HG03103 (cell line): ENCODE measurements at regions not wholly inside any gene's neighbourhood (a gene's known extent, or its start where the extent isn't known, plus 50 kb on each side); places are given as distances from the start of the nearest gene placed in this dataset.
"Not testable (repeated sequence)": the region's sequence is repeated elsewhere in the genome, so short reads cannot be mapped to it uniquely, and the experiment has no call there.

Experiments
- ATAC-seq: cut with Tn5 transposase; IDR thresholded peaks from one replicate; pipeline ENCODE4 v1.9.1; 2021; ENCODE audit warnings: low read depth; ENCODE audit not compliant: unreplicated experiment

GRCh38 chrX:115357326-115358120 is 68.0 kb downstream of the LUZP4 start:
- no peak for ATAC-seq

DNA sequence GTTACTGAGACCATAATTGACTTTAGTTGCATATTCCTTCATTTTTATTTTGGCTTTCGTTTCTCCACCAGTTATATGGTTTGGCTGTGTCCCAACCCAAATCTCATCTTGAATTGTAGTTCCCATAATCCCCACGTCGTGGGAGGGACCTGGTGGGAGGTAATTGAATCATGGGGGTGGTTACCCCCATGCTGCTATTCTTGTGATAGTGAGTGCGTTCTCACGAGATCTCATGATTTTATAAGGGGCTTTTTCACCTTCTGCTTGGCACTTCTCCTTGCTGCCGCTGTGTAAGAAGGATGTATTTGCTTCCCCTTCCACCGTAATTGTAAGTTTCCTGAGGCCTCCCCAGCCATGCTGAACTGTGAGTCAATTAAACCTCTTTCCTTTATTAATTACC is 70.0 kb downstream of the LUZP4 start:
- not testable (repeated sequence) for ATAC-seq

DNA sequence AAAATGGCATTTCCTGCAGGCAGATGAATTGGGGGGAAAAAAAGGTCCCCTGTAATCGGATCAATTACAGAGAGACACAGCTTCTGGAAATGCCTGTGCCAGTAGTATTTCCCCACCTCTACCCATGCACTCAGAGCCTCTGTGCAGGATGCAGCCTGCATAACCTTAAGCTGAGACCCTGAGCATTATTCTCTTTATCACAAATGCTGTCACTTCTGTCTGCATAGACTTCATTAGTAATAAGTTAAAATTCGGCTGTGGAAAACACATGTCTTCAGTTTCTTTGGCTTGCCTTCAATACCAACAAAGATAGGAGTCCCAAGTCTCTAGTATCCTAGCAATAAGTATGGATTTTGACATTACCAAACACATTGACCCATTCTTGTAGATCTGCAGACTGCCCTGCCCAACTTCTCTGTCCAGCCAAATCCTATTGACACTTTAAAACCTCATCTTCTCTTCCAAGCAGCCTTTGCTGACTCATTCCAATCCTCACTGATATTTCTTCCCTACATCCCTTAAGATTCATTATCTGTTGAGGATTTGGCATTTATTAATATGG is 70.8 kb downstream of the LUZP4 start:
- no peak for ATAC-seq

- ATAC-seq = no peak
Measured at GRCh38 chrX:115362334-115363095, 73.0 kb downstream of the LUZP4 start.

GRCh38 chrX:115363372-115363771 is 73.9 kb downstream of the LUZP4 start:
- ATAC-seq = no peak

- no peak for ATAC-seq
Measured at GRCh38 chrX:115363897-115364296, 74.4 kb downstream of the LUZP4 start.

DNA sequence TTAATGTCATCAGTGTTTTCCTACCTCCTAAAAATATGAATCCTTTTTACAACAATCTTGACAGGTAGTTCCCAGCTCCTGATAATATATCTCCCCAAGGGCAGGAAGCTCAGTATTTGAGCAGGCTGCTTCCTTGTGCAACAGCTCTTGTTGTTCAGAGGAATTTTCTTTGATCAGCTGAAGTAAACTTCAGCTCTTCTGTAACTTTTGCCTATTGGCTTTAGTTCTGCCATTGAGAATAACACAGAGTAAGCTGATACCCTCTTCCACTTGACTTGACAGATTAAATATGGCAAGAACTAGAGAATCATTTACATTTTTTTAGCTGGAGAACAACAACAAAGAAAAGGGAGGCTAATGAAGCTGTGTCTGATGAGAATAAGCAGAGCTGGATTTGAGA is 75.2 kb downstream of the LUZP4 start:
- no peak for ATAC-seq

DNA sequence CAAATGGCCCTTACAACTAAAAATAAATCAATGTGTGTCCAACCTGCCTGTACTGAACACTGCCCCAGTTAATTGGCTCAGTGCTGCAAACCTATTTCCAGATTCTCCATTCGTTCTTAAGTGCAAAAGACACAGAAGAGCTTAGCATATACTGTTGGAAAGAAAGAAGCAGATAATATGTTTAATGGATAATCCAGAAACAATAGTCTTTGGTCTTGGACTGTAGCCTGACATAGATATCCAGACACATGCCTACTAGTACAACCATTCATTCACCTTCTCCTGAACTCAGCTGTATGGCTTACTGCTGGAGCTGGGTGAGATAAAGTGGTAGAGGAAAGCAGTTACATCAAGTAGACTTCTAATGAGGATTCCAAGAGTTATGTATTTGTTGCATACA is 77.0 kb downstream of the LUZP4 start:
- ATAC-seq = no peak

DNA sequence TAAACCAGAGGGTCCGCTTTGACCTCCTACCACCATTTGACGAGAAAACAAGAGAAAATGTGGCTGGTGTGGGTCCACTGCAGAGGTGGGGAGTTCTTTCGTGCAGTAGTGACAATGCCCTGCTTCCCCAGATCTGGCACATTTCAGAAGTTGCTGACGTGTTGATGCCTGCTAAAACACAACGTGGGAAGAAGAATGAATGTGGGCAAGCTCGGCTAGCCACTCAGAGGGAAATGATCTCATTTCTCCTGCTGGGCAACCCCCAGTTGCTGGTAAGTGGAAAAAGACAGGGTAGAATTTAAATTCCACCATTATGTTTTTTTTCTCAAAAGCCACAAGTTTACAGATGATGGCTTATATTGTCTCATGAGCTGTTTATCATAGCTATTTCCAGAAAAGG is 77.9 kb downstream of the LUZP4 start:
- ATAC-seq = no peak

DNA sequence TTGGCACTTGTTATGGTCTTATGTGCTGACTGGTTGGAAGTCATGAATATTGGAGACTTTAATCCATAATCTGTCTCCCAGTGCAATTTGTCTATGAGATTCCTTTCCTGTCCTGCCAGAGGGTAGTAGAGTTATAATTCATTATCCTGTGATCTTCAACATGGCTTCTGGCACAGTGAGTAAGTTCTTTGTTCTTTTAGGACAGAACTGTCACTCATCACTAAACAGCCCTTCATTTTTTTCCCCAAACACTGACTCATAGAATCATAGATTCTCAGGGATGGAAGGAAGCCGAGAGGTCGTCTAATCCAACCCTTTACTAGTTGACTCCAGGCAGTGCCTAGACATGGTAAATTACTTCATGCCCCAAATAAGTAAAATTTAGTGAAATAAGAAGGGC is 78.4 kb downstream of the LUZP4 start:
- ATAC-seq = no peak

- ATAC-seq = no peak
Measured at GRCh38 chrX:115368876-115369275, 79.4 kb downstream of the LUZP4 start.

- no peak for ATAC-seq
Measured at GRCh38 chrX:115372152-115372551, 82.6 kb downstream of the LUZP4 start.

DNA sequence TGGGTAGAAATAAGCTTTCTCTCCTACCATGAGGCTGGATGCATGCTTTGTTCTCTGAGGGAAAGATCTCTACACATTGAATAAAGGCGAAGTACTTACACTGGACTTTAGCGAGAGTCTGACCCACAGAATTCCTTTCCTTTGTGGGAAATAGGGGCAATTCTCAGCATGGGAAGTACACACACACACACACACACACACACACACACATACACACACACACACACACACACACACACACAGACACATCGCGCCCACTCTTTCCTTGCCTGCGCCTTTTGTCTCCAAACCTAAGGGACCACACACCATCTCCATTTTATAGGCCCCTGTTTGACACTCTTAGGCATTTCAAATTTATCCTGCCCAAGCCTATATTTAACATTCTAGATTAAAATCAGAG is 83.8 kb downstream of the LUZP4 start:
- no peak for ATAC-seq

- no peak for ATAC-seq
Measured at GRCh38 chrX:115378471-115378870, 89.0 kb downstream of the LUZP4 start.

- ATAC-seq = no peak
Measured at GRCh38 chrX:115387327-115387726, 97.8 kb downstream of the LUZP4 start.

- ATAC-seq = no peak
Measured at GRCh38 chrX:115388879-115389278, 99.4 kb downstream of the LUZP4 start.

DNA sequence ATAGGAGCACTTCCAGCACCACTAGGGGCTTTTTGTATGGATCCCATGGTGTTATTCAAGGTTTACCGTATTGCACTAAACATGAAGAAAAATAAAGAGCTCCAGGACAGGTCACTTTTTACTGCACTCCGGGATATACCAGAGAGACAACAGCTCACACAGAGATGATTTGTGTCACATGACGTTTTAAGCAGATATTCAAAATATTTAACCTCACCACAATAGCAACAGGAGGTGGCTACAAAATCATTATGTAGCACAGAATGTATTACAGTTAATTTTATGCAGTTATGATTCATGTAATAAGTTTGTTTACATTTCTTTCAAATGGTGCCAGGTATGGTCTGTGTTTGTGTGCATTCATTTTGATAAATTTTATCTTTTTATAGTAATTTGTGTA is 100.6 kb downstream of the LUZP4 start:
- ATAC-seq = no peak

- ATAC-seq = no peak
Measured at GRCh38 chrX:115392031-115392430, 102.5 kb downstream of the LUZP4 start.

- ATAC-seq = no peak
Measured at GRCh38 chrX:115392871-115393270, 103.4 kb downstream of the LUZP4 start.

DNA sequence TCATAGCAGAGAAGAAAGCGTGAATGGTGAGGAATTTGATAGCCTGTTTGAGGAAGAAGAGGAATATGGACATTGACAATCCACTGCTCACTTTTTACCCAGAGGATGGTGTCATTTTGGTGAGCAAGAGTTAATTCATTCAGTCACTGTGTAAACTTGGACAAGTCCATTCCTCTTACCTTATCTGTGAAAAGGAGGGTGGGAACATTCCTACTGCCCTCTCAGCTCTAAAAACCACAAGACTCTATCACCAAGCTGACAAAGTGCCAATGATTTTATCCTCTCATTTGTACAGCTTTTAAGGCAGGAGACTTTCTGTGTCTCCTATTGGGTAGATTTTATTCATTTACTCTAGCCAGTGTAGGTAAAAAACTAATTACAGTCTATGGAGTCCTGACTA is 103.8 kb downstream of the LUZP4 start:
- no peak for ATAC-seq

- ATAC-seq = not testable (repeated sequence)
Measured at GRCh38 chrX:115394806-115395205, 105.3 kb downstream of the LUZP4 start.

DNA sequence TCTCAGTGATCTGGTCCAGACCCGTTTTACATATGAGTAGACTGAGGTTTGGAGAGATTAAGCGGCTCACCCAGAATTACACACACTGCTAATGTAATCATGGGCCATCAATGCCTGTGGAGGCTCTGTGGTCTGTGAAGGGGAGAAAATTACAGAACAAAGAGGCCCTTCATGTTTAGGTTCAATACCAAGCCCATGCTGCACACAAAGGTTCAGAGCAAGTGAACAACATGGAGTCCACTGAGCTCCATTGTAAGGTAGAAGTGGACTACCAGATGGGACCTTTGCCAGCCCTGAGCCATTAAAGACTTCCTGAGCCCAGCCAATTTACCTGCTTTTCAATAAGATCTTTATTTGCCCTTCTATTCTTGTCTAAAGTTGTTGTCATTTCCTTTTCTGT is 109.8 kb downstream of the LUZP4 start:
- ATAC-seq = no peak
